Amniotic epithelial cell (primary cell): ENCODE measurements at regions not wholly inside any gene's neighbourhood (a gene's known extent, or its start where the extent isn't known, plus 50 kb on each side); places are given as distances from the start of the nearest gene placed in this dataset.
"Not testable (repeated sequence)": the region's sequence is repeated elsewhere in the genome, so short reads cannot be mapped to it uniquely, and the experiment has no call there.

Experiments
- DNase-seq: peaks from one replicate; pipeline ENCODE4 v3.0.0-alpha.2; 2010; ENCODE audit warnings: low read depth

- no peak for DNase-seq
Measured at GRCh38 chr13:27327633-27328032, 57.0 kb downstream of the RASL11A start.

- no peak for DNase-seq
Measured at GRCh38 chr13:27329210-27329609, 58.6 kb downstream of the RASL11A start.

GRCh38 chr13:27334774-27335435 lies 64.3 kb downstream of the RASL11A start:
- peak; percentile 76 for DNase-seq

- peak; percentile 91 for DNase-seq
Measured at GRCh38 chr13:27336014-27336673, 65.5 kb downstream of the RASL11A start.

- no peak for DNase-seq
Measured at GRCh38 chr13:27338207-27338606, 67.6 kb downstream of the RASL11A start.

GRCh38 chr13:27338816-27339215 lies 68.2 kb downstream of the RASL11A start:
- peak; percentile 12 for DNase-seq

- peak; percentile 56 for DNase-seq
Measured at GRCh38 chr13:27339299-27339698, 68.7 kb downstream of the RASL11A start.

- peak; percentile 83 for DNase-seq
Measured at GRCh38 chr13:27341616-27342015, 71.0 kb downstream of the RASL11A start.

- no peak for DNase-seq
Measured at GRCh38 chr13:27347211-27347772, 76.7 kb downstream of the RASL11A start.

GRCh38 chr13:27348461-27348860 lies 76.0 kb upstream of the GTF3A start:
- DNase-seq: no peak

- peak; percentile 89 for DNase-seq
Measured at GRCh38 chr13:27349458-27349857, 75.0 kb upstream of the GTF3A start.

GRCh38 chr13:27350825-27351224 lies 73.6 kb upstream of the GTF3A start:
- DNase-seq: not testable (repeated sequence)

GRCh38 chr13:27352698-27353097 lies 71.7 kb upstream of the GTF3A start:
- no peak for DNase-seq

GRCh38 chr13:27353166-27353583 lies 71.2 kb upstream of the GTF3A start:
- peak; percentile 62 for DNase-seq

GRCh38 chr13:27353708-27354107 lies 70.7 kb upstream of the GTF3A start:
- DNase-seq: no peak

- peak; percentile 63 for DNase-seq
Measured at GRCh38 chr13:27354379-27354778, 70.0 kb upstream of the GTF3A start.

- DNase-seq: no peak
Measured at GRCh38 chr13:27355894-27356293, 68.5 kb upstream of the GTF3A start.

GRCh38 chr13:27358420-27358819 lies 66.0 kb upstream of the GTF3A start:
- DNase-seq: no peak

- peak; percentile 58 for DNase-seq
Measured at GRCh38 chr13:27359199-27359821, 65.1 kb upstream of the GTF3A start.

- peak; percentile 16 for DNase-seq
Measured at GRCh38 chr13:27360562-27360961, 63.9 kb upstream of the GTF3A start.

- peak; percentile 61 for DNase-seq
Measured at GRCh38 chr13:27362064-27362751, 62.2 kb upstream of the GTF3A start.

- not testable (repeated sequence) for DNase-seq
Measured at GRCh38 chr13:27363637-27364036, 60.8 kb upstream of the GTF3A start.
